ENCODE measurements at regions not wholly inside any gene's neighbourhood (a gene's known extent, or its start where the extent isn't known, plus 50 kb on each side); places are given as distances from the start of the nearest gene placed in this dataset.

- Histone ChIP-seq H3K27ac (ENCODE audit: low read depth, low read length) (no peak overlapping the region), H3K36me3 (ENCODE audit: control insufficient read depth in 2 of 3, insufficient read depth in 3 of 3, low read length in 3 of 3) (no peaks in the 10 kb centered on the region), H3K9me3 (ENCODE audit: control insufficient read depth in 2 of 3, low read length in 3 of 3) (no peaks in the 10 kb centered on the region), H3K4me1 (ENCODE audit: control insufficient read depth in 2 of 2, insufficient read depth in 2 of 2, low read length in 2 of 2) (no peaks in the 10 kb centered on the region), H3K27me3 (ENCODE audit: control insufficient read depth in 2 of 2, insufficient read depth in 2 of 2, low read length in 2 of 2) (no peaks in the 10 kb centered on the region), H3K4me3 (ENCODE audit: low read length) (no peak overlapping the region)
- DNase-seq (no peak), ATAC-seq (no peak)
- Mint-ChIP-seq H3K36me3 (no peaks in the 10 kb centered on the region), H3K4me3 (no peak overlapping the region), H3K4me1 (no peaks in the 10 kb centered on the region), H3K27ac (no peak overlapping the region), H3K27me3 (no peaks in the 10 kb centered on the region), H3K9me3 (no peaks in the 10 kb centered on the region)
- CTCF ChIA-PET: no interaction called here
- POLR2A ChIA-PET: no interaction called here
- intact Hi-C loops (cut with micrococcal nuclease): no loop called here
Observed at GRCh38 chr9:117887941-117888340, 183.7 kb downstream of the TLR4 start.

- H3K27me3 Mint-ChIP-seq: peaks cover 0 to 22% (median 13%) of the 10 kb centered on the region in 5 donors
- peaks cover 0 to 14% (median 3%) of the 10 kb centered on the region in 11 donors for H3K9me3 Mint-ChIP-seq
- H3K36me3 ChIP-seq (ENCODE audit: control insufficient read depth in 2 of 3, insufficient read depth in 3 of 3, low read length in 3 of 3): no peaks in the 10 kb centered on the region
- H3K4me1 Mint-ChIP-seq: no peaks in the 10 kb centered on the region
- ATAC-seq: no peak
- H3K27ac Mint-ChIP-seq: no peak overlapping the region
- no peak overlapping the region for H3K4me3 Mint-ChIP-seq
- H3K36me3 Mint-ChIP-seq: peaks cover 0 to 4% (median 0%) of the 10 kb centered on the region in 5 donors
- no peaks in the 10 kb centered on the region for H3K4me1 ChIP-seq (ENCODE audit: control insufficient read depth in 2 of 2, insufficient read depth in 2 of 2, low read length in 2 of 2)
- no peak overlapping the region for H3K4me3 ChIP-seq (ENCODE audit: low read length)
- no peak overlapping the region for H3K27ac ChIP-seq (ENCODE audit: low read depth, low read length)
- no peaks in the 10 kb centered on the region for H3K9me3 ChIP-seq (ENCODE audit: control insufficient read depth in 2 of 3, low read length in 3 of 3)
- ChIA-PET POLR2A (no interaction called here), CTCF (no interaction called here)
- intact Hi-C loops (cut with micrococcal nuclease): no loop called here
- H3K27me3 ChIP-seq (ENCODE audit: control insufficient read depth in 2 of 2, insufficient read depth in 2 of 2, low read length in 2 of 2): no peaks in the 10 kb centered on the region
- no peak for DNase-seq
Observed at GRCh38 chr9:117903453-117903852, 199.2 kb downstream of the TLR4 start.

DNA sequence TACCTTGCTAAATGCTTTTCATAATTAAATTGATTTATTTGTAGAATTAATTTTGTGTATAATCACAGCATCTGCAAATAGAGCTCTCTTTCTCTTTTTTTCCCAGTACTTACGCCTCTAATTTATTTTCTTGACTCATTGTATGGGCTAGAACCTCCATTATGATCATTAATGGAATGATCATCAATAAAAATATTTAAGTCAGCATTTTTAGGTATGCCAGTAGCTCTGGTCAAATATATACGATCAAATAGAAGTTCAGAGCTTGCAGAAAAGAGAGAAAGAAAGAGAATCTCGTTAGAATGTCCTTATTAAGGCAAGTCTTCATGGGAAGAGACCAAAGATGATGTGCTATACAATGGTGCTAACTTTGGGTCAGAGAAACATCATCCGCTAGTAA lies 202.6 kb downstream of the TLR4 start:
- no peak overlapping the region for H3K4me3 ChIP-seq (ENCODE audit: low read length)
- DNase-seq: no peak
- Mint-ChIP-seq H3K27me3 (peaks cover 0 to 36% (median 17%) of the 10 kb centered on the region in 5 donors), H3K9me3 (peaks cover 12 to 43% (median 26%) of the 10 kb centered on the region in 11 donors), H3K27ac (no peak overlapping the region), H3K36me3 (peaks cover 0 to 18% (median 4%) of the 10 kb centered on the region in 5 donors), H3K4me1 (no peaks in the 10 kb centered on the region), H3K4me3 (no peak overlapping the region)
- ChIA-PET CTCF (no interaction called here), POLR2A (no interaction called here)
- no peaks in the 10 kb centered on the region for H3K36me3 ChIP-seq (ENCODE audit: control insufficient read depth in 2 of 3, insufficient read depth in 3 of 3, low read length in 3 of 3)
- no peaks in the 10 kb centered on the region for H3K27me3 ChIP-seq (ENCODE audit: control insufficient read depth in 2 of 2, insufficient read depth in 2 of 2, low read length in 2 of 2)
- no peak overlapping the region for H3K27ac ChIP-seq (ENCODE audit: low read depth, low read length)
- no peaks in the 10 kb centered on the region for H3K4me1 ChIP-seq (ENCODE audit: control insufficient read depth in 2 of 2, insufficient read depth in 2 of 2, low read length in 2 of 2)
- H3K9me3 ChIP-seq (ENCODE audit: control insufficient read depth in 2 of 3, low read length in 3 of 3): no peaks in the 10 kb centered on the region
- ATAC-seq: no peak
- intact Hi-C loops (cut with micrococcal nuclease): no loop called here

DNA sequence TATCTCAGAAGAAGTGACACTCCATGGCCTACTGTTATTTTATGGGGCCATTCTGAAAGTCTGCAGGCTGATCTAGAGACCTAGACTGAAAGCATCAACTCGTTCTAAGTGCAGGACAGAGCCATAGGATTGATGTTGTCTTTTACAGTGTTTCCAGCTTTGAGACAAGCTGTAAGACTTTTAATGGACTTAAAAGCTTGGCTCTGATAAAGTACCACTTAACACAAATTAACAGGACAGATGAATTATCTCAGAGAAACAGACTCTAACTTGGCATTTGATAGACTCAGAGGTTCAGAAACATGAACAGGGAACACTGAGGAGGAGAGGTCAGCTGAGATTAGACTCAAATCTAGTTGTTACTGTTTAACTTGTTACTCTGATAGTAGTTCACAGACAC lies 203.2 kb downstream of the TLR4 start:
- no peaks in the 10 kb centered on the region for H3K4me1 Mint-ChIP-seq

GRCh38 chr9:117916291-117916690 lies 212.1 kb downstream of the TLR4 start:
- no peak overlapping the region for H3K27ac ChIP-seq (ENCODE audit: low read depth, low read length)
- Mint-ChIP-seq H3K36me3 (peaks cover 0 to 4% (median 0%) of the 10 kb centered on the region in 5 donors), H3K4me1 (no peaks in the 10 kb centered on the region), H3K27ac (no peak overlapping the region), H3K9me3 (peaks cover 0 to 17% (median 10%) of the 10 kb centered on the region in 11 donors), H3K4me3 (no peak overlapping the region), H3K27me3 (peaks cover 0 to 12% (median 0%) of the 10 kb centered on the region in 5 donors)
- ChIA-PET CTCF (no interaction called here), POLR2A (interaction anchor here (0.6 kb wide), 1 partner anchor 283 kb away, joined by 3 read pairs; no protein-coding TSS in a partner anchor)
- ATAC-seq (no peak), DNase-seq (no peak)
- intact Hi-C loops (cut with micrococcal nuclease): no loop called here
- no peaks in the 10 kb centered on the region for H3K36me3 ChIP-seq (ENCODE audit: control insufficient read depth in 2 of 3, insufficient read depth in 3 of 3, low read length in 3 of 3)
- H3K27me3 ChIP-seq (ENCODE audit: control insufficient read depth in 2 of 2, insufficient read depth in 2 of 2, low read length in 2 of 2): no peaks in the 10 kb centered on the region
- no peaks in the 10 kb centered on the region for H3K4me1 ChIP-seq (ENCODE audit: control insufficient read depth in 2 of 2, insufficient read depth in 2 of 2, low read length in 2 of 2)
- no peak overlapping the region for H3K4me3 ChIP-seq (ENCODE audit: low read length)
- H3K9me3 ChIP-seq (ENCODE audit: control insufficient read depth in 2 of 3, low read length in 3 of 3): no peaks in the 10 kb centered on the region

More for the DNA sequence above, 203.2 kb downstream of the TLR4 start:
- ChIA-PET POLR2A (no interaction called here), CTCF (no interaction called here)
- Mint-ChIP-seq H3K27ac (no peak overlapping the region), H3K36me3 (peaks cover 0 to 18% (median 4%) of the 10 kb centered on the region in 5 donors), H3K27me3 (peaks cover 0 to 38% (median 17%) of the 10 kb centered on the region in 5 donors), H3K4me3 (no peak overlapping the region), H3K9me3 (peaks cover 12 to 46% (median 28%) of the 10 kb centered on the region in 11 donors)
- DNase-seq (no peak), ATAC-seq (no peak)
- intact Hi-C loops (cut with micrococcal nuclease): no loop called here
- Histone ChIP-seq H3K27me3 (ENCODE audit: control insufficient read depth in 2 of 2, insufficient read depth in 2 of 2, low read length in 2 of 2) (no peaks in the 10 kb centered on the region), H3K4me1 (ENCODE audit: control insufficient read depth in 2 of 2, insufficient read depth in 2 of 2, low read length in 2 of 2) (no peaks in the 10 kb centered on the region), H3K9me3 (ENCODE audit: control insufficient read depth in 2 of 3, low read length in 3 of 3) (no peaks in the 10 kb centered on the region), H3K27ac (ENCODE audit: low read depth, low read length) (no peak overlapping the region), H3K36me3 (ENCODE audit: control insufficient read depth in 2 of 3, insufficient read depth in 3 of 3, low read length in 3 of 3) (no peaks in the 10 kb centered on the region), H3K4me3 (ENCODE audit: low read length) (no peak overlapping the region)

DNA sequence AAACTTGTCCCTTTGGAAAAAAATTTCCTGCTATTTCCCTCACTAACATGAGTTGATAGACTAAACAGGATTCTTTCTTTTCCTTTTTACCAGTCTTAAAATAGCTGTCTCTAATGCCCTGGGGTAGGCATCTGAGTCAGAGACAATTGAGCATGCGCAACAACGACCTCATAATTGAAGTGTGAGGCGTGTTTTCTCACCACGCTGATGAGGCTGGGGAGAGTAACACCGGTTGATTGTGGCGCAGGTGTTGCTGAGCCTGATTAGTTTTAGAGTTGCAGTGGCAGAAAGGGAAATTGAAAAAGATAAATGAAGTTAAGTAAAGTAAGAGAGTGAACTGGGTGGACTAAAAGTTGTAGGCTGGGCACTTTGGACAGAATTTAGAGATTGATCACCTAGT lies 213.7 kb downstream of the TLR4 start:
- peaks cover 0 to 6% (median 4%) of the 10 kb centered on the region in 5 donors for H3K27me3 Mint-ChIP-seq
- H3K4me3 Mint-ChIP-seq: no peak overlapping the region
- H3K27ac Mint-ChIP-seq: no peak overlapping the region
- ChIA-PET CTCF (no interaction called here), POLR2A (no interaction called here)
- H3K36me3 Mint-ChIP-seq: no peaks in the 10 kb centered on the region
- H3K9me3 Mint-ChIP-seq: peaks cover 0 to 8% (median 1%) of the 10 kb centered on the region in 11 donors
- H3K4me1 ChIP-seq (ENCODE audit: control insufficient read depth in 2 of 2, insufficient read depth in 2 of 2, low read length in 2 of 2): no peaks in the 10 kb centered on the region
- H3K27ac ChIP-seq (ENCODE audit: low read depth, low read length): no peak overlapping the region
- DNase-seq (no peak), ATAC-seq (no peak)
- H3K9me3 ChIP-seq (ENCODE audit: control insufficient read depth in 2 of 3, low read length in 3 of 3): no peaks in the 10 kb centered on the region
- no peaks in the 10 kb centered on the region for H3K36me3 ChIP-seq (ENCODE audit: control insufficient read depth in 2 of 3, insufficient read depth in 3 of 3, low read length in 3 of 3)
- H3K4me1 Mint-ChIP-seq: no peaks in the 10 kb centered on the region
- no peak overlapping the region for H3K4me3 ChIP-seq (ENCODE audit: low read length)
- intact Hi-C loops (cut with micrococcal nuclease): no loop called here
- no peaks in the 10 kb centered on the region for H3K27me3 ChIP-seq (ENCODE audit: control insufficient read depth in 2 of 2, insufficient read depth in 2 of 2, low read length in 2 of 2)

DNA sequence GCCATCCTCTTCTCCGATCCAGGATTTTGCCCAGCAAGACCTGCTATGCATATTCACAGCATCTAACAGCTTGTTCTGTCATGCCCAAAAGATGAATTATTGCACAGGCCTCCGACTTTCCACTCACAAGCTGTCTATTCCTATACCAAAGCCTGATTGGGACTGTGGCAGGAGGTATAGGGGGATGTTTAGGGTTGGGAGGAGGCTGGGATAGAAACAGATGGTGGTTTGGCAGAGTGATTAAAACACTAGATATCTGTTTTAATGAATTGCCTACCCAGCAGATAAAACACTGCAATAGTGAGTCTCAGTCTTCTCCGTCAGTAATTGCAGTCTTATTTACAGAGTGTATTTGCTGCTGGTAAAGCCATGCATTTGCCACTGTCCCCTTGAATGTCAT lies 215.3 kb downstream of the TLR4 start:
- no peak for ATAC-seq

More for the DNA sequence above, 215.3 kb downstream of the TLR4 start:
- H3K4me1 Mint-ChIP-seq: no peaks in the 10 kb centered on the region
- no peak overlapping the region for H3K4me3 Mint-ChIP-seq
- intact Hi-C loops (cut with micrococcal nuclease): no loop called here
- peaks cover 0 to 8% (median 5%) of the 10 kb centered on the region in 5 donors for H3K27me3 Mint-ChIP-seq
- H3K36me3 ChIP-seq (ENCODE audit: control insufficient read depth in 2 of 3, insufficient read depth in 3 of 3, low read length in 3 of 3): no peaks in the 10 kb centered on the region
- CTCF ChIA-PET: no interaction called here
- no peak overlapping the region for H3K27ac Mint-ChIP-seq
- H3K4me1 ChIP-seq (ENCODE audit: control insufficient read depth in 2 of 2, insufficient read depth in 2 of 2, low read length in 2 of 2): no peaks in the 10 kb centered on the region
- peaks cover 0 to 8% (median 0%) of the 10 kb centered on the region in 11 donors for H3K9me3 Mint-ChIP-seq
- no peaks in the 10 kb centered on the region for H3K9me3 ChIP-seq (ENCODE audit: control insufficient read depth in 2 of 3, low read length in 3 of 3)
- no peak for DNase-seq
- H3K36me3 Mint-ChIP-seq: no peaks in the 10 kb centered on the region
- no peak overlapping the region for H3K4me3 ChIP-seq (ENCODE audit: low read length)
- no peaks in the 10 kb centered on the region for H3K27me3 ChIP-seq (ENCODE audit: control insufficient read depth in 2 of 2, insufficient read depth in 2 of 2, low read length in 2 of 2)
- H3K27ac ChIP-seq (ENCODE audit: low read depth, low read length): no peak overlapping the region
- POLR2A ChIA-PET: no interaction called here

Data from naive thymus-derived CD4-positive, alpha-beta T cell (primary cell).